K562 (cell line): ENCODE measurements at regions not wholly inside any gene's neighbourhood (a gene's known extent, or its start where the extent isn't known, plus 50 kb on each side); places are given as distances from the start of the nearest gene placed in this dataset.

Experiments
- ATAC-seq: fragments of 200-7000 bp; cut with Tn5 transposase; 3 replicates; pipeline ENCODE4 v1.9.1; 2020; ENCODE audit warnings: moderate library complexity
- BruUV-seq: library from RNA; stranded (reverse); fragments of 400-500 nt; replicated peaks from 2 replicates; lab custom pipeline; 2021; lab: Mats Ljungman, UMichigan
- CTCF ChIA-PET: fragments of 300-600 bp; formaldehyde crosslinking; extraction: SDS; loops from one replicate; lab custom pipeline; 2021; ENCODE audit warnings: low intra/inter-chr PET ratio; lab: Yijun Ruan, JAX
- POLR2A ChIA-PET: fragments of 300-600, 350-650 bp; sonication (Branson Sonifier 250); formaldehyde crosslinking; extraction: SDS; loops from one replicate; lab custom pipeline; 2021; ENCODE audit warnings: antibody characterized with exemption, inconsistent platforms; lab: Yijun Ruan, JAX
- DNase-seq, 4 experiments: peaks; one replicate each; pipeline versions ENCODE4 v3.0.0 to v3.0.0-alpha.2; 2011 to 2018; ENCODE audit warnings: low spot score in 3 of 4, mixed read lengths in 3 of 4; ENCODE audit errors: extremely low read depth in 1 of 4
- FAIRE-seq: peaks from 2 replicates; lab custom pipeline; 2011; peaks lifted over from hg19 to GRCh38; lab: Jason Lieb, UNC
- H2AFZ ChIP-seq: 2 replicates; pipeline ENCODE4 v1.6.0; 2011; ENCODE audit warnings: low read depth, low read length, control low read depth, inconsistent platforms
- H3K27ac ChIP-seq: fragments of 200-600 bp; 3 replicates; pipeline ENCODE4 v1.8.0; 2011; ENCODE audit warnings: low read depth, mild to moderate bottlenecking, control low read depth, inconsistent platforms, low read length, moderate library complexity, mixed read lengths; ENCODE audit errors: extremely low read depth
- H3K27me3 ChIP-seq, 2 experiments: fragments of 300-600 bp in 1 of 2; 2 replicates in 1 of 2; 3 replicates in 1 of 2; pipeline versions ENCODE4 v1.6.0 to v1.8.0; 2011; ENCODE audit warnings: inconsistent platforms in 2 of 2, low read length in 2 of 2, mild to moderate bottlenecking in 1 of 2, mixed read lengths in 1 of 2, moderate library complexity in 1 of 2; ENCODE audit not compliant: control insufficient read depth in 2 of 2, insufficient read depth in 2 of 2
- H3K36me3 ChIP-seq: fragments of 300-600 bp; 3 replicates; pipeline ENCODE4 v1.8.0; 2011; ENCODE audit warnings: mild to moderate bottlenecking, low read length, inconsistent platforms; ENCODE audit not compliant: control insufficient read depth, insufficient read depth
- H3K4me1 ChIP-seq, 2 experiments: fragments of 200-600 bp in 1 of 2; replicated peaks in 1 of 2; 2 replicates in 1 of 2; 3 replicates in 1 of 2; pipeline versions ENCODE4 v1.5.1 to v1.8.0; 2011; ENCODE audit warnings: inconsistent platforms in 2 of 2, low read length in 2 of 2, mild to moderate bottlenecking in 1 of 2, mixed read lengths in 1 of 2, moderate library complexity in 1 of 2; ENCODE audit not compliant: control insufficient read depth in 2 of 2, insufficient read depth in 2 of 2
- H3K4me2 ChIP-seq: 2 replicates; pipeline ENCODE4 v1.6.1; 2011; ENCODE audit warnings: low read length, control low read depth, inconsistent platforms, mixed read lengths; ENCODE audit not compliant: insufficient read depth
- H3K4me3 ChIP-seq: fragments of 200-600 bp; sonication (generic), shearing (Covaris generic); 2 replicates; pipeline ENCODE4 v1.5.1; 2016; ENCODE audit warnings: control low read depth, inconsistent platforms
- H3K79me2 ChIP-seq: fragments of 200-600 bp; 3 replicates; pipeline ENCODE4 v1.8.0; 2011; ENCODE audit warnings: low read length, inconsistent platforms; ENCODE audit not compliant: control insufficient read depth, insufficient read depth
- H3K9ac ChIP-seq, 2 experiments: 2 replicates each; pipeline versions ENCODE4 v1.6.0 to v1.6.1; 2011; ENCODE audit warnings: low read depth in 2 of 2, low read length in 2 of 2, control low read depth in 1 of 2, inconsistent platforms in 1 of 2, mild to moderate bottlenecking in 1 of 2, mixed read lengths in 1 of 2; ENCODE audit not compliant: insufficient read depth in 1 of 2
- H3K9me1 ChIP-seq: one replicate; pipeline ENCODE4 v1.6.0; 2011; ENCODE audit warnings: inconsistent platforms, mild to moderate bottlenecking, low read length, moderate library complexity; ENCODE audit not compliant: control insufficient read depth, insufficient read depth
- H3K9me3 ChIP-seq: replicated peaks from 2 replicates; pipeline ENCODE4 v1.5.1; 2011; ENCODE audit warnings: low read depth, low read length, inconsistent platforms; ENCODE audit not compliant: control insufficient read depth, insufficient read depth
- H4K20me1 ChIP-seq: replicated peaks from 2 replicates; pipeline ENCODE4 v1.6.1; 2011; ENCODE audit warnings: low read length, inconsistent platforms, mixed read lengths; ENCODE audit not compliant: control insufficient read depth, insufficient read depth
- MTF1 ChIP-seq: fragments of 250-450 bp; sonication (Bioruptor Pico); IDR thresholded peaks from 2 replicates; pipeline ENCODE4 v1.9.0; 2021; ENCODE audit warnings: moderate library complexity, mild to moderate bottlenecking, inconsistent platforms, borderline replicate concordance
- ZNF217 ChIP-seq: sonication (generic); formaldehyde crosslinking; IDR thresholded peaks from 2 replicates; pipeline ENCODE4 v1.8.0; 2022; ENCODE audit warnings: mild to moderate bottlenecking, missing genetic modification reagents
- ZSCAN32 ChIP-seq: fragments of 450-650 bp; formaldehyde crosslinking; IDR thresholded peaks from 2 replicates; pipeline ENCODE4 v1.4.0; 2020; ENCODE audit warnings: mild to moderate bottlenecking, moderate library complexity
- WGBS: fragments of 100-300 bp; shearing (Covaris generic); methylation state at CpG from one replicate; pipeline ENCODE4 v1.1.6; 2016; ENCODE audit warnings: low coverage, mixed read lengths; ENCODE audit not compliant: insufficient coverage; ENCODE audit errors: missing lambda C conversion rate; 5-methylcytosine and 5-hydroxymethylcytosine counted together
- in situ Hi-C: fragments of 300-500 bp; cut with MboI; formaldehyde crosslinking; loops from 4 replicates; pipeline ENCODE4 v1.15.0; 2018; ENCODE audit warnings: inconsistent platforms, mixed read lengths
- intact Hi-C: fragments of 100-400 bp; cut with micrococcal nuclease; formaldehyde crosslinking; loops from 2 replicates; pipeline ENCODE4 v1.14.2; 2022
- TF ChIP-seq, protein P1 (sequence below): fragments of 450-650 bp; IDR thresholded peaks from 2 replicates; pipeline ENCODE4 v1.6.1; 2016; ENCODE audit warnings: mild to moderate bottlenecking
- TF ChIP-seq, protein P2 (sequence below): fragments of 250-450 bp; sonication (Bioruptor Pico); IDR thresholded peaks from 2 replicates; pipeline ENCODE4 v1.4.0; 2020; ENCODE audit warnings: borderline replicate concordance
- TF ChIP-seq, protein P3 (sequence below): sonication (generic); formaldehyde crosslinking; IDR thresholded peaks from 2 replicates; pipeline ENCODE4 v1.8.0; 2022; ENCODE audit warnings: mild to moderate bottlenecking, low read depth, missing genetic modification reagents

DNA sequence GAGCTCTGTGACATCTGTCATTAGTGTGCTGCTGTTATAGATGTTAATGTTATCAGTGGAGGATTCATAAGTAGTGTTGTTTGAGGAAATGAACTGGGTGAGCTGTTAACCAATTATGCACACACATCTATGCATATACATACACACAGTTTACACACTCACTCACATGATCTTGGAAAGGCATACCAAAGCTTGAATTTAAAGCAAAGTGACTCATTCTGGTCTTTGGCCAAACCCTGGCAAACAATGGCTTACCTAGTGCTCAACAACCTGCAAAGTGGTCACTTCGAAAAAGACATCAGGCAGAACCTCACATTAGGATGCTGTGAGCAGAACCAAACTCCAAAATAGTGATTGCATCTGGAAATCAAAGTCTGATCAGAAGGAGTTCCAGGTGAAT is 1037.3 kb upstream of the CDH6 start:
- 0% methylated on average over 1 of the region's 1 CpG for WGBS
- no peaks in the 10 kb centered on the region for H3K36me3 ChIP-seq
- no peak overlapping the region for H3K4me3 ChIP-seq
- no peaks in the 10 kb centered on the region for H3K9me3 ChIP-seq
- ATAC-seq (no peak), DNase-seq (no peak), FAIRE-seq (no peak)
- H2AFZ ChIP-seq = no peak overlapping the region
- no peaks in the 10 kb centered on the region for H3K79me2 ChIP-seq
- H3K9me1 ChIP-seq = no peaks in the 10 kb centered on the region
- no peaks in the 10 kb centered on the region for H4K20me1 ChIP-seq
- H3K4me2 ChIP-seq = no peak overlapping the region
- no peaks in the 10 kb centered on the region for H3K4me1 ChIP-seq
- in situ Hi-C loops = no loop called here
- ChIA-PET CTCF (no interaction called here), POLR2A (interaction anchor here (0.8 kb wide), 1 partner anchor 19 kb away, joined by 3 read pairs; no protein-coding TSS in a partner anchor)
- H3K27me3 ChIP-seq = no peaks in the 10 kb centered on the region
- intact Hi-C loops = no loop called here
- no TSS peak for BruUV-seq
- H3K9ac ChIP-seq = no peak overlapping the region
- TF ChIP-seq MTF1 (CRISPR knock-in tag) = no peak
- H3K27ac ChIP-seq = no peak overlapping the region

DNA sequence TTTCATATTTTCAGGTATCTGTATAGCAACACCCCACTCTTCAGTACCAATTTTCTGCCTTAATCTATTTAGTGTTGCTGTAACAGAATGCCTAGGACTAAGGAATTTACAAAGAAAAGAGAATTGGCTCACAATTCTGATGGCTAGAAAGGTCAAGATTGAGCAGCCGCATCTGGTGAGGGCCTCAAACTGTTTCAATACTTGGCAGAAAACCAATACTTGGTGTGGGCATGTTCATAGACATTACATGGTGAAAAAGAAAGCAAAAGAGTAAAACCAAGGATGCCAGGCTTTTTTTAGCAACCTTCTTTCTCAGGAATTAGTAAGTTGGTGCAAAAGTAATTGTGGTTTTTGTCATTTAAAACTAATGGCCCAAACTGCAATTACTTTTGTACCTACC is 1041.1 kb upstream of the CDH6 start:
- in situ Hi-C loops = no loop called here
- FAIRE-seq (no peak), DNase-seq (no peak), ATAC-seq (no peak)
- H3K9me1 ChIP-seq = no peaks in the 10 kb centered on the region
- H3K27ac ChIP-seq = no peak overlapping the region
- H3K27me3 ChIP-seq = no peaks in the 10 kb centered on the region
- no peaks in the 10 kb centered on the region for H4K20me1 ChIP-seq
- no peaks in the 10 kb centered on the region for H3K4me1 ChIP-seq
- TF ChIP-seq ZSCAN32 (no peak), ZNF217 (CRISPR knock-in tag) (no peak)
- TF ChIP-seq, protein P1, sequence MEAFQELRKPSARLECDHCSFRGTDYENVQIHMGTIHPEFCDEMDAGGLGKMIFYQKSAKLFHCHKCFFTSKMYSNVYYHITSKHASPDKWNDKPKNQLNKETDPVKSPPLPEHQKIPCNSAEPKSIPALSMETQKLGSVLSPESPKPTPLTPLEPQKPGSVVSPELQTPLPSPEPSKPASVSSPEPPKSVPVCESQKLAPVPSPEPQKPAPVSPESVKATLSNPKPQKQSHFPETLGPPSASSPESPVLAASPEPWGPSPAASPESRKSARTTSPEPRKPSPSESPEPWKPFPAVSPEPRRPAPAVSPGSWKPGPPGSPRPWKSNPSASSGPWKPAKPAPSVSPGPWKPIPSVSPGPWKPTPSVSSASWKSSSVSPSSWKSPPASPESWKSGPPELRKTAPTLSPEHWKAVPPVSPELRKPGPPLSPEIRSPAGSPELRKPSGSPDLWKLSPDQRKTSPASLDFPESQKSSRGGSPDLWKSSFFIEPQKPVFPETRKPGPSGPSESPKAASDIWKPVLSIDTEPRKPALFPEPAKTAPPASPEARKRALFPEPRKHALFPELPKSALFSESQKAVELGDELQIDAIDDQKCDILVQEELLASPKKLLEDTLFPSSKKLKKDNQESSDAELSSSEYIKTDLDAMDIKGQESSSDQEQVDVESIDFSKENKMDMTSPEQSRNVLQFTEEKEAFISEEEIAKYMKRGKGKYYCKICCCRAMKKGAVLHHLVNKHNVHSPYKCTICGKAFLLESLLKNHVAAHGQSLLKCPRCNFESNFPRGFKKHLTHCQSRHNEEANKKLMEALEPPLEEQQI = no peak
- TF ChIP-seq, protein P2, sequence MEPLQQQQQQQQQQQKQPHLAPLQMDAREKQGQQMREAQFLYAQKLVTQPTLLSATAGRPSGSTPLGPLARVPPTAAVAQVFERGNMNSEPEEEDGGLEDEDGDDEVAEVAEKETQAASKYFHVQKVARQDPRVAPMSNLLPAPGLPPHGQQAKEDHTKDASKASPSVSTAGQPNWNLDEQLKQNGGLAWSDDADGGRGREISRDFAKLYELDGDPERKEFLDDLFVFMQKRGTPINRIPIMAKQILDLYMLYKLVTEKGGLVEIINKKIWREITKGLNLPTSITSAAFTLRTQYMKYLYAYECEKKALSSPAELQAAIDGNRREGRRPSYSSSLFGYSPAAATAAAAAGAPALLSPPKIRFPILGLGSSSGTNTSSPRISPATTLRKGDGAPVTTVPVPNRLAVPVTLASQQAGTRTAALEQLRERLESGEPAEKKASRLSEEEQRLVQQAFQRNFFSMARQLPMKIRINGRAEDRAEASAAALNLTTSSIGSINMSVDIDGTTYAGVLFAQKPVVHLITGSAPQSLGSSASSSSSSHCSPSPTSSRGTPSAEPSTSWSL (CRISPR knock-in tag) = no peak
- TF ChIP-seq, protein P3, sequence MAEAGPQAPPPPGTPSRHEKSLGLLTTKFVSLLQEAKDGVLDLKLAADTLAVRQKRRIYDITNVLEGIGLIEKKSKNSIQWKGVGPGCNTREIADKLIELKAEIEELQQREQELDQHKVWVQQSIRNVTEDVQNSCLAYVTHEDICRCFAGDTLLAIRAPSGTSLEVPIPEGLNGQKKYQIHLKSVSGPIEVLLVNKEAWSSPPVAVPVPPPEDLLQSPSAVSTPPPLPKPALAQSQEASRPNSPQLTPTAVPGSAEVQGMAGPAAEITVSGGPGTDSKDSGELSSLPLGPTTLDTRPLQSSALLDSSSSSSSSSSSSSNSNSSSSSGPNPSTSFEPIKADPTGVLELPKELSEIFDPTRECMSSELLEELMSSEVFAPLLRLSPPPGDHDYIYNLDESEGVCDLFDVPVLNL (CRISPR knock-in tag) = no peak
- ChIA-PET CTCF (no interaction called here), POLR2A (no interaction called here)
- H2AFZ ChIP-seq = no peak overlapping the region
- H3K9me3 ChIP-seq = no peaks in the 10 kb centered on the region
- intact Hi-C loops = no loop called here
- 0% methylated on average over 1 of the region's 1 CpG for WGBS
- no peaks in the 10 kb centered on the region for H3K36me3 ChIP-seq
- BruUV-seq = no TSS peak
- no peak overlapping the region for H3K9ac ChIP-seq
- no peak overlapping the region for H3K4me3 ChIP-seq
- H3K79me2 ChIP-seq = no peaks in the 10 kb centered on the region
- no peak overlapping the region for H3K4me2 ChIP-seq
